Keratinocyte (primary cell): ENCODE measurements at regions not wholly inside any gene's neighbourhood (a gene's known extent, or its start where the extent isn't known, plus 50 kb on each side); places are given as distances from the start of the nearest gene placed in this dataset.
A peak's percentile ranks its signal among the peaks of the same experiment; 100 is the strongest.

ENCODE experiments used
- CTCF ChIP-seq, 3 experiments: IDR thresholded peaks in 1 of 3; conservative IDR thresholded peaks in 1 of 3; optimal IDR thresholded peaks in 1 of 3; 2 replicates in 2 of 3; 3 replicates in 1 of 3; pipeline versions ENCODE3 to v1.5.1; 2011; ENCODE audit warnings: low read length in 3 of 3, mild to moderate bottlenecking in 3 of 3, moderate library complexity in 2 of 3, control low read depth in 1 of 3, inconsistent platforms in 1 of 3; ENCODE audit not compliant: insufficient read depth in 2 of 3; ENCODE audit errors: extremely low read depth in 1 of 3
- EZH2 ChIP-seq: IDR thresholded peaks from one replicate; pipeline ENCODE4 v1.6.1; 2012; ENCODE audit warnings: inconsistent platforms, mild to moderate bottlenecking, low read length, moderate library complexity

GRCh38 chr13:105213512-105213911, 1322.0 kb downstream of the EFNB2 start:
- peak; percentile 14 to 55 (median 20) for TF ChIP-seq CTCF (optimal IDR thresholded peaks at IDR 0.05 in 1 of 3, IDR thresholded peaks at IDR 0.05 in 1 of 3, conservative IDR thresholded peaks at IDR 0.05 in 1 of 3; ENCODE audit: extremely low read depth in 1 of 3, insufficient read depth in 2 of 3, low read length in 3 of 3)
- TF ChIP-seq EZH2, result no peak
